ENCODE measurements at regions not wholly inside any gene's neighbourhood (a gene's known extent, or its start where the extent isn't known, plus 50 kb on each side); places are given as distances from the start of the nearest gene placed in this dataset.

DNA sequence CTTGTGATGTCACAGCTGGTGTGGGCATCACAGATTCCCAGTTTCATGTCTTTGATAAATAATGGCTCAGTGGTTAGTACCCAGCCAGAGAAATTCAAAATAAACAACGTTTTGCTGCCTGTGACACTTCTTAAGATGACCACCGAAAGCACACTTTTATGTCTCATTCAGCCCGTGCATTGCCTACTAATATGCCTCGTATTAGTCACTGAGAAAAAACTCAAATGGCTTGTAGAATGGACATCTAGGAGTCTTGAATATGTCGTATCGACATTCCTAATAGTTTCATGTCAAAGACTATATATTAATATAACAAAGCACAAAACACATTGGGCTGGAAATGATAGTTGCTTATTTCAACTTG, 103.9 kb upstream of the FAT1 start:
- TF ChIP-seq CTCF (IDR thresholded peaks at IDR 0.05) (no peak), POLR2A (IDR thresholded peaks at IDR 0.05) (no peak), EP300 (IDR thresholded peaks at IDR 0.05) (no peak), POLR2AphosphoS5 (IDR thresholded peaks at IDR 0.05) (no peak)
